Transverse colon (tissue), 4 donors: ENCODE measurements at regions not wholly inside any gene's neighbourhood (a gene's known extent, or its start where the extent isn't known, plus 50 kb on each side); places are given as distances from the start of the nearest gene placed in this dataset.

ENCODE experiments used
- DNase-seq: peaks from one replicate; pipeline ENCODE4 v3.0.0-alpha.2; 2019
- H3K27ac ChIP-seq, 4 donors: fragments of 200-600 bp; sonication (generic); 2 replicates each; pipeline ENCODE4 v1.5.1; 2016 to 2018; ENCODE audit warnings: inconsistent platforms in 4 of 4
- H3K27me3 ChIP-seq: fragments of 200-600 bp; sonication (generic); 2 replicates; pipeline ENCODE4 v1.5.1; 2017; ENCODE audit warnings: inconsistent platforms
- H3K36me3 ChIP-seq, 4 donors: fragments of 200-600 bp; sonication (generic); 2 replicates each; pipeline ENCODE4 v1.5.1; 2017 to 2019; ENCODE audit warnings: inconsistent platforms in 4 of 4
- H3K4me1 ChIP-seq, 4 donors: fragments of 200-600 bp; sonication (generic); 2 replicates each; pipeline ENCODE4 v1.5.1; 2017 to 2020; ENCODE audit warnings: inconsistent platforms in 4 of 4
- H3K4me3 ChIP-seq, 4 donors: fragments of 200-600 bp; sonication (generic); 1 replicate in 1 of 4; 2 replicates in 3 of 4; pipeline versions ENCODE4 v1.5.1 to v1.6.1; 2017 to 2019; ENCODE audit warnings: inconsistent platforms in 4 of 4
- H3K9me3 ChIP-seq, 2 donors: fragments of 200-600 bp; sonication (generic); 2 replicates each; pipeline ENCODE4 v1.5.1; 2017 to 2019; ENCODE audit warnings: inconsistent platforms in 2 of 2
- EP300 ChIP-seq: sonication (generic); formaldehyde crosslinking; IDR thresholded peaks from one replicate; pipeline ENCODE4 v1.6.1; 2017; ENCODE audit warnings: antibody characterized with exemption, low read depth
- POLR2A ChIP-seq: fragments of 450-650 bp; IDR thresholded peaks from one replicate; pipeline ENCODE4 v1.6.1; 2016; ENCODE audit warnings: antibody characterized with exemption, mild to moderate bottlenecking, moderate library complexity
- POLR2AphosphoS5 ChIP-seq, 3 donors: sonication (generic); formaldehyde crosslinking; IDR thresholded peaks; one replicate each; pipeline ENCODE4 v1.6.1; 2016; ENCODE audit warnings: antibody characterized with exemption in 3 of 3
- WGBS, 2 donors: methylation state at CpG; one replicate each; pipeline ENCODE4 v1.1.5; 2018; ENCODE audit warnings: low coverage in 1 of 2; 5-methylcytosine and 5-hydroxymethylcytosine counted together
- in situ Hi-C, 4 donors: fragments of 200-750 bp; cut with MboI; loops; one replicate each; pipeline versions ENCODE4 v1.15.0 to v1.15.1; 2017; ENCODE audit warnings: low sequenced_read_pairs in 3 of 4, low pct_ligation_motif_present in 1 of 4, low pct_unique_long_range_greater_than_20kb in 1 of 4
- intact Hi-C: fragments of 100-400 bp; cut with DNase I; formaldehyde crosslinking; loops from one replicate; pipeline ENCODE4 v1.15.1; 2023; ENCODE audit warnings: low total_unique reads
- TF ChIP-seq, protein P1 (sequence below), 5 experiments: fragments of 200-600 bp in 3 of 5; fragments of 450-650 bp in 2 of 5; sonication (generic) in 3 of 5; IDR thresholded peaks; 1 replicate in 2 of 5; 2 replicates in 3 of 5; pipeline ENCODE4 v1.5.1; 2016 to 2017; ENCODE audit warnings: antibody characterized with exemption in 5 of 5, inconsistent platforms in 3 of 5, mild to moderate bottlenecking in 2 of 5, moderate library complexity in 1 of 5

DNA sequence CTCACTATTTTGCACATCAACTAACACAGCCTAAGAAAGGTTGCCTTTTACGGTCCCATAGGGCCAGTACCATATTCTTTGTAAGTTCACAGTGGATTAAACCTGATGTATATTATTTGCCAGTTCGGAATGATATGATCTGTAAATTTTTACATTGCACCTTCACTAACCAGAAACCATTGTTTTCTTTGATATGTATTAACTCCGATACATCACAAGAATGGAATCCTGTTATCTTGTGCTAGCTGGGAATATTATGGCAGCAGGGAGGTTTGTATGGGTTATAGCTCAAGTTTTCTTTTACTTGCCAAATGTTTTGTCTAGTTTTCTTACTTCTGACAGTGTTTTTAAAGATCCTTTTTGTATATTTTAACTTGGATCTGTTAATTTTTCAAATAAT, 51.4 kb upstream of the S1PR1 start:
- H3K36me3 ChIP-seq, result no peaks in the 10 kb centered on the region
- 81 to 86% methylated on average over 3 of the region's 3 CpGs for WGBS, 2 donors
- no peak overlapping the region for H3K27ac ChIP-seq
- TF ChIP-seq, protein P1, sequence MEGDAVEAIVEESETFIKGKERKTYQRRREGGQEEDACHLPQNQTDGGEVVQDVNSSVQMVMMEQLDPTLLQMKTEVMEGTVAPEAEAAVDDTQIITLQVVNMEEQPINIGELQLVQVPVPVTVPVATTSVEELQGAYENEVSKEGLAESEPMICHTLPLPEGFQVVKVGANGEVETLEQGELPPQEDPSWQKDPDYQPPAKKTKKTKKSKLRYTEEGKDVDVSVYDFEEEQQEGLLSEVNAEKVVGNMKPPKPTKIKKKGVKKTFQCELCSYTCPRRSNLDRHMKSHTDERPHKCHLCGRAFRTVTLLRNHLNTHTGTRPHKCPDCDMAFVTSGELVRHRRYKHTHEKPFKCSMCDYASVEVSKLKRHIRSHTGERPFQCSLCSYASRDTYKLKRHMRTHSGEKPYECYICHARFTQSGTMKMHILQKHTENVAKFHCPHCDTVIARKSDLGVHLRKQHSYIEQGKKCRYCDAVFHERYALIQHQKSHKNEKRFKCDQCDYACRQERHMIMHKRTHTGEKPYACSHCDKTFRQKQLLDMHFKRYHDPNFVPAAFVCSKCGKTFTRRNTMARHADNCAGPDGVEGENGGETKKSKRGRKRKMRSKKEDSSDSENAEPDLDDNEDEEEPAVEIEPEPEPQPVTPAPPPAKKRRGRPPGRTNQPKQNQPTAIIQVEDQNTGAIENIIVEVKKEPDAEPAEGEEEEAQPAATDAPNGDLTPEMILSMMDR (IDR thresholded peaks at IDR 0.05), result no peak
- no peak for TF ChIP-seq POLR2AphosphoS5 (IDR thresholded peaks at IDR 0.05)
- TF ChIP-seq POLR2A, result no peak
- TF ChIP-seq EP300, result no peak
- H3K4me1 ChIP-seq, result no peaks in the 10 kb centered on the region
- in situ Hi-C loops (no loop called here), intact Hi-C loops (no loop called here)
- H3K9me3 ChIP-seq, result no peaks in the 10 kb centered on the region
- H3K27me3 ChIP-seq, result no peaks in the 10 kb centered on the region
- no peak for DNase-seq
- no peak overlapping the region for H3K4me3 ChIP-seq

DNA sequence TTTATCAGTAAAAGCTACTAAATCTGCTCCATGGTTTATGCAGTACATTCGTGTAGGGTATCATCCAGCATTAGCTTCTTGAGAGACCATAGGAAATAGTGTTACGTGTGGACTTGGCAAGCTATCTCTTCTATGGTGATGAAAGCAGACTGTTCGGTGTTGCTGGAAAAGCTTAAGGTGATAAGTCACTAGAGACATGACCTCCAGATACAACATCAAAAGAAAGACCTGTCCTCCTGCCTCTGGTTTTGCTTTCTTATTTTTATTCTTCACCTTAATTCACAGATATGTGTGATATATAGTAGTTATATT, 53.5 kb upstream of the S1PR1 start:
- in situ Hi-C loops, result no loop called here
- 50 to 68% methylated on average over 3 of the region's 3 CpGs for WGBS, 2 donors

DNA sequence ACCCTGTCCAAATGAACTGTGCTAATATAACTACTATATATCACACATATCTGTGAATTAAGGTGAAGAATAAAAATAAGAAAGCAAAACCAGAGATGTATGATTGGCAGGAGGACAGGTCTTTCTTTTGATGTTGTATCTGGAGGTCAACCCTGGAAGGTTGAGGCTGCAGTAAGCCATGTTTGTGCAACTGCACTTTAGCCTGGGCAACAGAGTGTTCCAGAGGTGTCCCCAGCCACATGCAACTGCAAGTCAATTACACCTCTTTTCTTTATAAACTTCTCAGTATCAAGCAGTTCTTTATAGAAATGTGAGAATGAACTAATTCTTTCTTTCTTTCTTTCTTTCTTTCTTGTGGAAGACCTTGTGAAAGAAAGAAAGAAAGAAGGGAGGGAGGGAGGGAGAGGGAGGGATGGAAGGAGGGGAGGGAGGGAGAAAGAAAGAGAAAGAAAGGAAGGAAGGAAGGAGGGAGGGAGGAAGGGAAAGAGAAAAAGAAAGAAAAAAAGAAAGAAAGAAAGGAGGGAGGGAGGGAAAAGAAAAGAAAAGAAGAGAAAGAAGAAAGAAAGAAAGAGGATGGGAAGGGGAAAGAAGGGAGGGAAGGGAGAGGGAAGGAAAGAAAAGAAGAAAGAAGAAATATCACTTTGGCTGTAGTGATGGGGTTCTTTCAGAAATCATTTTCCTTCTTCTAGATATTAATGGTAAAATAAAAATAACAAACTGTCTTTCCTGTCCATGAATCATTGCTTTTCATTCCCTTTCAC, 54.0 kb upstream of the S1PR1 start:
- intact Hi-C loops, result no loop called here
- H3K4me3 ChIP-seq, result no peak overlapping the region
- H3K36me3 ChIP-seq, result no peaks in the 10 kb centered on the region
- no peaks in the 10 kb centered on the region for H3K9me3 ChIP-seq
- TF ChIP-seq, protein P1 (IDR thresholded peaks at IDR 0.05), result no peak
- TF ChIP-seq POLR2AphosphoS5 (IDR thresholded peaks at IDR 0.05) (no peak), POLR2A (no peak), EP300 (no peak)
- H3K4me1 ChIP-seq, result peaks cover 0 to 3% (median 2%) of the 10 kb centered on the region in 4 donors
- in situ Hi-C loops, result no loop called here
- H3K27ac ChIP-seq, result peak overlapping the region in 1 of 4 donors; percentile 1
- no peaks in the 10 kb centered on the region for H3K27me3 ChIP-seq
- DNase-seq, result no peak

More for the DNA sequence above, 53.5 kb upstream of the S1PR1 start:
- Histone ChIP-seq H3K4me3 (no peak overlapping the region), H3K4me1 (peaks cover 0 to 3% (median 2%) of the 10 kb centered on the region in 4 donors), H3K9me3 (no peaks in the 10 kb centered on the region), H3K27ac (no peak overlapping the region), H3K36me3 (no peaks in the 10 kb centered on the region), H3K27me3 (no peaks in the 10 kb centered on the region)
- DNase-seq, result no peak
- no peak for TF ChIP-seq POLR2AphosphoS5 (IDR thresholded peaks at IDR 0.05)
- intact Hi-C loops, result no loop called here

DNA sequence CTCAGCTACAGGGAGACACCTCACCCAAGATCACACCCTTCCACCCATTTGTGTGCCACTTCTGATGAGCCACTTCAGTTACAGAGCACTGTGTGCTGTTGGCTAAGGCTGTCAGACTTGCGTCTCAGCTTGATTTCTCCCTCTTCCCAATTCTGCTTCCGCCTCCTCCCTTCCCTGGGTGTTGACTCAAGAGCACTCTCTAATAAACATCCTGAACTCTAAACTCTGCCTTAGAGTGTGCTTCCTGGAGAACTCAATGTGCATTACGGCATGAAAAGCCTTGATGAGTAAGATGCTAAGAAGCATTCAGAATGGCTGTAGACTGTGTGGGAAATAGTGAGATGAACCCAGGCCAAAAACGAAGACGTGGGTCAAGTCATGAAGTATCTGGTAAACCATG, 54.9 kb upstream of the S1PR1 start:
- 43 to 78% methylated on average over 3 to 5 of the region's 5 CpGs for WGBS, 2 donors
- H3K4me3 ChIP-seq, result no peak overlapping the region
- H3K27ac ChIP-seq, result no peak overlapping the region
- no peaks in the 10 kb centered on the region for H3K9me3 ChIP-seq
- no peak for TF ChIP-seq POLR2AphosphoS5 (IDR thresholded peaks at IDR 0.05)
- TF ChIP-seq POLR2A, result no peak
- no peak for TF ChIP-seq EP300
- TF ChIP-seq, protein P1 (IDR thresholded peaks at IDR 0.05), result no peak
- H3K4me1 ChIP-seq, result peaks cover 0 to 3% (median 2%) of the 10 kb centered on the region in 4 donors
- in situ Hi-C loops (no loop called here), intact Hi-C loops (no loop called here)
- H3K27me3 ChIP-seq, result no peaks in the 10 kb centered on the region
- DNase-seq, result no peak
- no peaks in the 10 kb centered on the region for H3K36me3 ChIP-seq
